ENCODE measurements at regions not wholly inside any gene's neighbourhood (a gene's known extent, or its start where the extent isn't known, plus 50 kb on each side); places are given as distances from the start of the nearest gene placed in this dataset.
A peak's percentile ranks its signal among the peaks of the same experiment; 100 is the strongest.

- WGBS, 2 experiments (ENCODE audit: insufficient coverage in 2 of 2) = 95 to 96% methylated on average over 3 of the region's 4 CpGs
- Histone ChIP-seq H3K27ac (ENCODE audit: low read depth, low read length, severe bottlenecking) (no peak overlapping the region), H3K4me1 (ENCODE audit: control insufficient read depth, insufficient read depth, low read length, poor library complexity, severe bottlenecking) (peaks cover 8% of the 10 kb centered on the region), H3K4me3 (ENCODE audit: extremely low read depth, insufficient read depth, low read length, poor library complexity, severe bottlenecking) (no peak overlapping the region), H3K36me3 (ENCODE audit: control insufficient read depth, insufficient read depth, low read length) (no peaks in the 10 kb centered on the region), H3K9me3 (ENCODE audit: control insufficient read depth, low read length) (no peaks in the 10 kb centered on the region)
Observed at GRCh38 chr6:154921482-154921881, 73.6 kb upstream of the TIAM2 start.

GRCh38 chr6:154923199-154923869 lies 71.8 kb upstream of the TIAM2 start:
- Histone ChIP-seq H3K4me3 (ENCODE audit: extremely low read depth, insufficient read depth, low read length, poor library complexity, severe bottlenecking) (no peak overlapping the region), H3K4me1 (ENCODE audit: control insufficient read depth, insufficient read depth, low read length, poor library complexity, severe bottlenecking) (peaks cover 8% of the 10 kb centered on the region), H3K27ac (ENCODE audit: low read depth, low read length, severe bottlenecking) (no peak overlapping the region), H3K9me3 (ENCODE audit: control insufficient read depth, low read length) (no peaks in the 10 kb centered on the region), H3K36me3 (ENCODE audit: control insufficient read depth, insufficient read depth, low read length) (no peaks in the 10 kb centered on the region)
- 57 to 60% methylated on average over 5 of the region's 5 CpGs for WGBS, 2 experiments (ENCODE audit: insufficient coverage in 2 of 2)

GRCh38 chr6:154925130-154925529 lies 70.0 kb upstream of the TIAM2 start:
- WGBS, 2 experiments (ENCODE audit: insufficient coverage in 2 of 2) = 91 to 97% methylated on average over 8 of the region's 8 CpGs
- no peak overlapping the region for H3K27ac ChIP-seq (ENCODE audit: low read depth, low read length, severe bottlenecking)
- H3K4me1 ChIP-seq (ENCODE audit: control insufficient read depth, insufficient read depth, low read length, poor library complexity, severe bottlenecking) = peaks cover 8% of the 10 kb centered on the region
- H3K9me3 ChIP-seq (ENCODE audit: control insufficient read depth, low read length) = no peaks in the 10 kb centered on the region
- no peak overlapping the region for H3K4me3 ChIP-seq (ENCODE audit: extremely low read depth, insufficient read depth, low read length, poor library complexity, severe bottlenecking)
- H3K36me3 ChIP-seq (ENCODE audit: control insufficient read depth, insufficient read depth, low read length) = no peaks in the 10 kb centered on the region

- Histone ChIP-seq H3K36me3 (ENCODE audit: control insufficient read depth, insufficient read depth, low read length) (no peaks in the 10 kb centered on the region), H3K4me3 (ENCODE audit: extremely low read depth, insufficient read depth, low read length, poor library complexity, severe bottlenecking) (no peak overlapping the region), H3K4me1 (ENCODE audit: control insufficient read depth, insufficient read depth, low read length, poor library complexity, severe bottlenecking) (peaks cover 19% of the 10 kb centered on the region), H3K9me3 (ENCODE audit: control insufficient read depth, low read length) (no peaks in the 10 kb centered on the region), H3K27ac (ENCODE audit: low read depth, low read length, severe bottlenecking) (no peak overlapping the region)
- WGBS, 2 experiments (ENCODE audit: insufficient coverage in 2 of 2) = 83 to 85% methylated on average over 7 to 8 of the region's 8 CpGs
Observed at GRCh38 chr6:154926366-154926765, 68.7 kb upstream of the TIAM2 start.

- H3K4me3 ChIP-seq (ENCODE audit: extremely low read depth, insufficient read depth, low read length, poor library complexity, severe bottlenecking) = no peak overlapping the region
Observed at GRCh38 chr6:154928325-154928922, 66.7 kb upstream of the TIAM2 start.

GRCh38 chr6:154930451-154930851 lies 64.7 kb upstream of the TIAM2 start:
- peaks cover 37% of the 10 kb centered on the region for H3K4me1 ChIP-seq (ENCODE audit: control insufficient read depth, insufficient read depth, low read length, poor library complexity, severe bottlenecking)
- no peaks in the 10 kb centered on the region for H3K36me3 ChIP-seq (ENCODE audit: control insufficient read depth, insufficient read depth, low read length)
- H3K9me3 ChIP-seq (ENCODE audit: control insufficient read depth, low read length) = no peaks in the 10 kb centered on the region
- 66 to 73% methylated on average over 3 to 5 of the region's 6 CpGs for WGBS, 2 experiments (ENCODE audit: insufficient coverage in 2 of 2)
- no peak overlapping the region for H3K4me3 ChIP-seq (ENCODE audit: extremely low read depth, insufficient read depth, low read length, poor library complexity, severe bottlenecking)
- H3K27ac ChIP-seq (ENCODE audit: low read depth, low read length, severe bottlenecking) = no peak overlapping the region

More at GRCh38 chr6:154928325-154928922, 66.7 kb upstream of the TIAM2 start:
- Histone ChIP-seq H3K27ac (ENCODE audit: low read depth, low read length, severe bottlenecking) (no peak overlapping the region), H3K36me3 (ENCODE audit: control insufficient read depth, insufficient read depth, low read length) (no peaks in the 10 kb centered on the region), H3K4me1 (ENCODE audit: control insufficient read depth, insufficient read depth, low read length, poor library complexity, severe bottlenecking) (peaks cover 31% of the 10 kb centered on the region), H3K9me3 (ENCODE audit: control insufficient read depth, low read length) (no peaks in the 10 kb centered on the region)
- 4 to 17% methylated on average over 1 to 3 of the region's 5 CpGs for WGBS, 2 experiments (ENCODE audit: insufficient coverage in 2 of 2)

- WGBS, 2 experiments (ENCODE audit: insufficient coverage in 2 of 2) = 58 to 63% methylated on average over 1 to 2 of the region's 4 CpGs
- Histone ChIP-seq H3K4me3 (ENCODE audit: extremely low read depth, insufficient read depth, low read length, poor library complexity, severe bottlenecking) (peak overlapping the region; percentile 3), H3K27ac (ENCODE audit: low read depth, low read length, severe bottlenecking) (peak overlapping the region; percentile 95), H3K9me3 (ENCODE audit: control insufficient read depth, low read length) (no peaks in the 10 kb centered on the region), H3K36me3 (ENCODE audit: control insufficient read depth, insufficient read depth, low read length) (no peaks in the 10 kb centered on the region), H3K4me1 (ENCODE audit: control insufficient read depth, insufficient read depth, low read length, poor library complexity, severe bottlenecking) (peaks cover 37% of the 10 kb centered on the region)
Observed at GRCh38 chr6:154931711-154932424, 63.2 kb upstream of the TIAM2 start.

- 45 to 64% methylated on average over 1 to 2 of the region's 6 CpGs for WGBS, 2 experiments (ENCODE audit: insufficient coverage in 2 of 2)
- no peaks in the 10 kb centered on the region for H3K9me3 ChIP-seq (ENCODE audit: control insufficient read depth, low read length)
- H3K4me1 ChIP-seq (ENCODE audit: control insufficient read depth, insufficient read depth, low read length, poor library complexity, severe bottlenecking) = peaks cover 37% of the 10 kb centered on the region
- H3K36me3 ChIP-seq (ENCODE audit: control insufficient read depth, insufficient read depth, low read length) = no peaks in the 10 kb centered on the region
- peak overlapping the region; percentile 95 for H3K27ac ChIP-seq (ENCODE audit: low read depth, low read length, severe bottlenecking)
- peak overlapping the region; percentile 3 for H3K4me3 ChIP-seq (ENCODE audit: extremely low read depth, insufficient read depth, low read length, poor library complexity, severe bottlenecking)
Observed at GRCh38 chr6:154932515-154933027, 62.5 kb upstream of the TIAM2 start.

GRCh38 chr6:154933181-154933827 lies 61.8 kb upstream of the TIAM2 start:
- 70 to 87% methylated on average over 6 to 8 of the region's 10 CpGs for WGBS, 2 experiments (ENCODE audit: insufficient coverage in 2 of 2)
- Histone ChIP-seq H3K27ac (ENCODE audit: low read depth, low read length, severe bottlenecking) (peak overlapping the region; percentile 95), H3K9me3 (ENCODE audit: control insufficient read depth, low read length) (no peaks in the 10 kb centered on the region), H3K36me3 (ENCODE audit: control insufficient read depth, insufficient read depth, low read length) (no peaks in the 10 kb centered on the region), H3K4me1 (ENCODE audit: control insufficient read depth, insufficient read depth, low read length, poor library complexity, severe bottlenecking) (peaks cover 37% of the 10 kb centered on the region), H3K4me3 (ENCODE audit: extremely low read depth, insufficient read depth, low read length, poor library complexity, severe bottlenecking) (no peak overlapping the region)

- Histone ChIP-seq H3K36me3 (ENCODE audit: control insufficient read depth, insufficient read depth, low read length) (no peaks in the 10 kb centered on the region), H3K4me3 (ENCODE audit: extremely low read depth, insufficient read depth, low read length, poor library complexity, severe bottlenecking) (no peak overlapping the region), H3K27ac (ENCODE audit: low read depth, low read length, severe bottlenecking) (no peak overlapping the region), H3K9me3 (ENCODE audit: control insufficient read depth, low read length) (no peaks in the 10 kb centered on the region), H3K4me1 (ENCODE audit: control insufficient read depth, insufficient read depth, low read length, poor library complexity, severe bottlenecking) (peaks cover 17% of the 10 kb centered on the region)
- WGBS, 2 experiments (ENCODE audit: insufficient coverage in 2 of 2) = 72 to 74% methylated on average over 10 to 11 of the region's 17 CpGs
Observed at GRCh38 chr6:154937306-154938220, 57.6 kb upstream of the TIAM2 start.

Measured in mesodermal cell (in vitro differentiated cells).